ENCODE measurements at regions not wholly inside any gene's neighbourhood (a gene's known extent, or its start where the extent isn't known, plus 50 kb on each side); places are given as distances from the start of the nearest gene placed in this dataset.

GRCh38 chr6:164534070-164534766 lies 775.2 kb downstream of the C6orf118 start:
- TF ChIP-seq CTCF (optimal IDR thresholded peaks at IDR 0.05 in 1 of 3, IDR thresholded peaks at IDR 0.05 in 1 of 3, conservative IDR thresholded peaks at IDR 0.05 in 1 of 3; ENCODE audit: extremely low read depth in 1 of 3, insufficient read depth in 2 of 3, low read length in 3 of 3) (no peak), EZH2 (IDR thresholded peaks at IDR 0.05; ENCODE audit: low read length) (no peak)

All from keratinocyte (primary cell).